ENCODE measurements at regions not wholly inside any gene's neighbourhood (a gene's known extent, or its start where the extent isn't known, plus 50 kb on each side); places are given as distances from the start of the nearest gene placed in this dataset.

- DNase-seq (ENCODE audit: low read depth), result peak; percentile 21
Measured at GRCh38 chr5:54619731-54620130, 102.2 kb downstream of the SNX18 start.

GRCh38 chr5:54616518-54617220 is 99.1 kb downstream of the SNX18 start:
- no peak for DNase-seq (ENCODE audit: low read depth)

- DNase-seq (ENCODE audit: low read depth), result peak; percentile 16
Measured at GRCh38 chr5:54616031-54616430, 98.5 kb downstream of the SNX18 start.

- no peak for DNase-seq (ENCODE audit: low read depth)
Measured at GRCh38 chr5:54615381-54615780, 97.8 kb downstream of the SNX18 start.

GRCh38 chr5:54612711-54613110 is 95.2 kb downstream of the SNX18 start:
- DNase-seq (ENCODE audit: low read depth), result no peak

GRCh38 chr5:54611290-54611951 is 93.9 kb downstream of the SNX18 start:
- DNase-seq (ENCODE audit: low read depth), result peak; percentile 14

GRCh38 chr5:54610197-54610944 is 92.8 kb downstream of the SNX18 start:
- DNase-seq (ENCODE audit: low read depth), result peak; percentile 32

- DNase-seq (ENCODE audit: low read depth), result no peak
Measured at GRCh38 chr5:54608423-54609085, 91.0 kb downstream of the SNX18 start.

- no peak for DNase-seq (ENCODE audit: low read depth)
Measured at GRCh38 chr5:54607006-54607405, 89.4 kb downstream of the SNX18 start.

GRCh38 chr5:54603372-54603771 is 85.8 kb downstream of the SNX18 start:
- peak; percentile 55 for DNase-seq (ENCODE audit: low read depth)

GRCh38 chr5:54602475-54602874 is 84.9 kb downstream of the SNX18 start:
- no peak for DNase-seq (ENCODE audit: low read depth)

- DNase-seq (ENCODE audit: low read depth), result no peak
Measured at GRCh38 chr5:54601411-54602230, 84.1 kb downstream of the SNX18 start.

All from LHCN-M2 (cell line).